Right atrium auricular region (tissue), 2 donors: ENCODE measurements at regions not wholly inside any gene's neighbourhood (a gene's known extent, or its start where the extent isn't known, plus 50 kb on each side); places are given as distances from the start of the nearest gene placed in this dataset.

ENCODE experiments used
- DNase-seq: peaks from one replicate; pipeline ENCODE4 v3.0.0-alpha.2; 2019; ENCODE audit warnings: low spot score
- H3K27ac ChIP-seq, 2 donors: fragments of 200-600 bp; sonication (generic); 1 replicate in 1 of 2; 2 replicates in 1 of 2; pipeline ENCODE4 v1.5.1; 2016 to 2019
- H3K27me3 ChIP-seq, 2 donors: fragments of 200-600 bp; sonication (generic); one replicate each; pipeline versions ENCODE4 v1.5.1 to v1.6.0; 2017 to 2019
- H3K36me3 ChIP-seq: fragments of 200-600 bp; sonication (generic); one replicate; pipeline ENCODE4 v1.5.1; 2016
- H3K4me1 ChIP-seq, 2 donors: fragments of 200-600 bp; sonication (generic); one replicate each; pipeline versions ENCODE4 v1.5.1 to v1.6.0; 2017 to 2019
- H3K4me3 ChIP-seq, 2 donors: fragments of 200-600 bp; sonication (generic); 1 replicate in 1 of 2; 2 replicates in 1 of 2; pipeline ENCODE4 v1.5.1; 2017 to 2019; ENCODE audit warnings: mild to moderate bottlenecking in 1 of 2, moderate library complexity in 1 of 2
- H3K9me3 ChIP-seq, 2 donors: fragments of 200-600 bp; sonication (generic); one replicate each; pipeline ENCODE4 v1.5.1; 2019
- TF ChIP-seq, protein P1 (sequence below), 2 donors: fragments of 200-600 bp; sonication (generic); IDR thresholded peaks; one replicate each; pipeline ENCODE4 v1.5.1; 2019; ENCODE audit warnings: antibody characterized with exemption in 2 of 2

DNA sequence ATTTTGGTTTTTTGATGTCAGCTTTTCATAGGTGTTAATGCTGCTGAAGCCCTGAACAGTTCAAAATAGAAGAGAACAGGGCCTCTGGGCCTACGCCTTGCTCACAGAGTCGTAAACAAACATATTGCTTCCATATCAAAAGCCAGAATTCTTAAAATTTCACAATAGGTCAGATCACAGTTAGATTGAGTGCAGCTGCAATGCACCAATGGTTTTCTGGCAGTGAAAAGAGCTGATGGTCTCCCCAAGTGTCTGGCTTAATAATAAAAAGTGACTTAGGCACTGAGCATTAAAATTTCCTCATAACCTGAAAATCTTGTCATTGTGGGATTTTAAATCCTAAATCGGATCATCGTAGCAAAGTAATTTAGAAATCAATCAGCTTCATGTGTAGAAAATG lies 493.0 kb downstream of the CAAP1 start:
- TF ChIP-seq, protein P1, sequence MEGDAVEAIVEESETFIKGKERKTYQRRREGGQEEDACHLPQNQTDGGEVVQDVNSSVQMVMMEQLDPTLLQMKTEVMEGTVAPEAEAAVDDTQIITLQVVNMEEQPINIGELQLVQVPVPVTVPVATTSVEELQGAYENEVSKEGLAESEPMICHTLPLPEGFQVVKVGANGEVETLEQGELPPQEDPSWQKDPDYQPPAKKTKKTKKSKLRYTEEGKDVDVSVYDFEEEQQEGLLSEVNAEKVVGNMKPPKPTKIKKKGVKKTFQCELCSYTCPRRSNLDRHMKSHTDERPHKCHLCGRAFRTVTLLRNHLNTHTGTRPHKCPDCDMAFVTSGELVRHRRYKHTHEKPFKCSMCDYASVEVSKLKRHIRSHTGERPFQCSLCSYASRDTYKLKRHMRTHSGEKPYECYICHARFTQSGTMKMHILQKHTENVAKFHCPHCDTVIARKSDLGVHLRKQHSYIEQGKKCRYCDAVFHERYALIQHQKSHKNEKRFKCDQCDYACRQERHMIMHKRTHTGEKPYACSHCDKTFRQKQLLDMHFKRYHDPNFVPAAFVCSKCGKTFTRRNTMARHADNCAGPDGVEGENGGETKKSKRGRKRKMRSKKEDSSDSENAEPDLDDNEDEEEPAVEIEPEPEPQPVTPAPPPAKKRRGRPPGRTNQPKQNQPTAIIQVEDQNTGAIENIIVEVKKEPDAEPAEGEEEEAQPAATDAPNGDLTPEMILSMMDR (IDR thresholded peaks at IDR 0.05), result no peak
- no peak for DNase-seq

DNA sequence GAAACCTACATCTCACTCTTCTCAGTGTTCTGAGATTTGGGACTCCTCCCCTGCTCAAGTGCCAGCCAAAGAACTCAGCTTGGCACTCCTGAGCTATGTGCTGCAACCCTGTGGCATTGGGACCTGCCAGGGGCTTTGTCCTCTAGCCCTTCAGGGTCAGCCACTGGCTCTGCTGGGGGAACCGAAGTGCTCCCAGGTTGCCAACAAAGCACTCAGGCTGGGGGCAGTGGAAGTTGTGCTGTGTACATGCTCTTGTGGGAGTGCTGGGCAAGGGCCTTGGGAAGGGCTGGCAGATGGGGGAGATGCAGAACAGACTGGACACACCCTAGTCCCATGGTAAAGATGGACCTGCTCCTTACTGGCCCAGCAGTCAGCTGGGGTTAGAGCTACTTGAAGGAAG lies 498.6 kb downstream of the CAAP1 start:
- no peak for DNase-seq
- H3K4me3 ChIP-seq, result no peak overlapping the region
- TF ChIP-seq, protein P1 (IDR thresholded peaks at IDR 0.05), result no peak

More for the DNA sequence above, 493.0 kb downstream of the CAAP1 start:
- Histone ChIP-seq H3K36me3 (no peaks in the 10 kb centered on the region), H3K4me3 (no peak overlapping the region), H3K4me1 (no peaks in the 10 kb centered on the region), H3K9me3 (no peaks in the 10 kb centered on the region), H3K27me3 (no peaks in the 10 kb centered on the region), H3K27ac (no peak overlapping the region)

DNA sequence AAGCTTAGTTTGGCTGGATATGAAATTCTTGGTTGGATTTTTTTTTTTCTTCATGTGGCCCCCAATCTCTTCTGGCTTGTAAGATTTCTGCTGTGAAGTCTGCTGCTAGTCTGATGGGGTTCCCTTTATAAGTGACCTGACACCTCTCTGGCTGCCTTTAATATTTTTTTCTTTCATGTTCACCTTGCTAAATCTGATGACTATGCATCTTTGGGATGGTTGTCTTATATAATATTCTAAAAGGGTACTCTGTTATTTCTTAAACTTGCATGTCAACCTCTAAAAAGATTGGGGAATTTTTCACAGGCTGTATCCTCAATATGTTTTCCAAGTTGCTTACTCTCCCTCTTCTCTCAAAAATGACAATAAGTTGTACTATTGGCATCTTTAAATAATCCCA lies 500.0 kb downstream of the CAAP1 start:
- H3K27ac ChIP-seq, result no peak overlapping the region
- no peaks in the 10 kb centered on the region for H3K4me1 ChIP-seq
- TF ChIP-seq, protein P1 (IDR thresholded peaks at IDR 0.05), result no peak
- H3K4me3 ChIP-seq, result no peak overlapping the region
- DNase-seq, result no peak
- no peaks in the 10 kb centered on the region for H3K36me3 ChIP-seq
- H3K27me3 ChIP-seq, result no peaks in the 10 kb centered on the region
- peaks cover 0 to 5% of the 10 kb centered on the region in 2 donors for H3K9me3 ChIP-seq

More for the DNA sequence above, 498.6 kb downstream of the CAAP1 start:
- H3K9me3 ChIP-seq, result peaks cover 0 to 2% of the 10 kb centered on the region in 2 donors
- no peaks in the 10 kb centered on the region for H3K4me1 ChIP-seq
- H3K36me3 ChIP-seq, result no peaks in the 10 kb centered on the region
- no peaks in the 10 kb centered on the region for H3K27me3 ChIP-seq
- no peak overlapping the region for H3K27ac ChIP-seq

DNA sequence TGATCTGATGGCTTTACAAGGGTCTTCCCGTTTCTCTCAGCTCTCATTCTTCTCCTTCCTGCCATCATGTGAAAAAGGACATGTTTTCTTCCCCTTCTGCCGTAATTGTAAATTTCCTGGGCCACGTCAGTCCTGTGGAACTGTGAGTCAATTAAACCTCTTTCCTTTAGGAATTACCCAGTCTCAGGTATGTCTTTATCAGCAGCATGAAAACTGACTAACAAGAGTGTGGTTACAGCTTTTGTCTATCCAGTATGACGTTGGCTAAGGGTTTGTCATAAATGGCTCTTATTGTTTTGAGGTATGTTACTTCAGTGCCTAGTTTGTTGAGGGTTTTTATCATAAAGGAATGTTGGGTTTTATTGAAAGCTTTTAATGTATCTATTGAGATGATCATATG lies 501.6 kb downstream of the CAAP1 start:
- H3K27ac ChIP-seq, result no peak overlapping the region
- H3K4me1 ChIP-seq, result no peaks in the 10 kb centered on the region
- no peaks in the 10 kb centered on the region for H3K27me3 ChIP-seq
- H3K36me3 ChIP-seq, result no peaks in the 10 kb centered on the region
- DNase-seq, result no peak
- TF ChIP-seq, protein P1 (IDR thresholded peaks at IDR 0.05), result no peak
- no peak overlapping the region for H3K4me3 ChIP-seq
- peaks cover 0 to 5% of the 10 kb centered on the region in 2 donors for H3K9me3 ChIP-seq

DNA sequence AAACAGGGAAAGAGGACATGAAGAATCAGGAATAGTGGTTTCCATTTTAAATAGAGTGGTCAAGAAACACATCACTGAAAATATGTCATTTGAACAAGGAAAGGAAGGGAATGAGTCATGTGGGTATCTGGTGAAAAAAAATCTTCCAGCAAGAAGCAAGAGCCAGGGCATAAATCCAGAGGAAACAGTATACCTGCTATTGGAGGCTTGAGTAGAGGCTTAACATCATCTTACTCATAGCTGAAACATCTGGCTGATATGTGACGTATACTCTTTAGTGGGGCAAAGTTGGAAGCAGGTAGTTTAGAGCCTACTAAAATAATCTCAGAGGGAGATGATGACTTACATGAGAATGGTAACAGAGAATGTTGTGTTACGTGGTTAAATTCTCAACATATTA lies 517.2 kb downstream of the CAAP1 start:
- Histone ChIP-seq H3K9me3 (no peaks in the 10 kb centered on the region), H3K27ac (no peak overlapping the region), H3K27me3 (no peaks in the 10 kb centered on the region), H3K36me3 (no peaks in the 10 kb centered on the region), H3K4me1 (no peaks in the 10 kb centered on the region), H3K4me3 (no peak overlapping the region)
- no peak for DNase-seq
- TF ChIP-seq, protein P1 (IDR thresholded peaks at IDR 0.05), result no peak

DNA sequence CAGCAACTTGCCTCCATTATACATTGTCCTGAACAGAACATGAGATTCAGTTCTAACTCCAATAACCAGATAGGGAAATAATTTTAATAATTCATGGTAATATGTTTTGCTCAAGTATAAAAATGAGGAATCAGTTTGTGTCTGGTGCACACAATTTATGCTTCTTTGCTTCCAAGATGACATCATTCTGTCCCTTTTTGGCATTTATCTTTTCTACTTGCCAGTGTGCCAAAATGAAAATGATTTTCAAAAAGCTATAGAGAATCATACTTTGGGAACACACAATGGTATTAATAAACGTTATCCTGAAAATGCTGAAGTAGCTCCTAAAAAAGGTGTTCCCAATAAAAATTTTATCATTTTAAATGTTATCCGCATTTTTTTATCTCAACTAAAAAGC lies 519.0 kb downstream of the CAAP1 start:
- no peaks in the 10 kb centered on the region for H3K27me3 ChIP-seq
- H3K9me3 ChIP-seq, result no peaks in the 10 kb centered on the region
- no peak overlapping the region for H3K4me3 ChIP-seq
- no peaks in the 10 kb centered on the region for H3K4me1 ChIP-seq
- H3K36me3 ChIP-seq, result no peaks in the 10 kb centered on the region
- DNase-seq, result no peak
- H3K27ac ChIP-seq, result no peak overlapping the region
- TF ChIP-seq, protein P1 (IDR thresholded peaks at IDR 0.05), result no peak
